Suprapubic skin (tissue), 4 donors: ENCODE measurements at regions not wholly inside any gene's neighbourhood (a gene's known extent, or its start where the extent isn't known, plus 50 kb on each side); places are given as distances from the start of the nearest gene placed in this dataset.
"Not testable (repeated sequence)": the region's sequence is repeated elsewhere in the genome, so short reads cannot be mapped to it uniquely, and the experiment has no call there.

Source experiments
- DNase-seq, 2 donors: peaks; one replicate each; pipeline ENCODE4 v3.0.0-alpha.2; 2019; ENCODE audit warnings: low spot score in 2 of 2
- H3K27ac ChIP-seq: fragments of 200-600 bp; sonication (generic); one replicate; pipeline ENCODE4 v1.5.1; 2019
- H3K27me3 ChIP-seq: fragments of 200-600 bp; sonication (generic); one replicate; pipeline ENCODE4 v1.5.1; 2019
- H3K36me3 ChIP-seq: fragments of 200-600 bp; sonication (generic); one replicate; pipeline ENCODE4 v1.5.1; 2019
- H3K4me1 ChIP-seq: fragments of 200-600 bp; sonication (generic); one replicate; pipeline ENCODE4 v1.5.1; 2019
- H3K4me3 ChIP-seq: fragments of 200-600 bp; sonication (generic); one replicate; pipeline ENCODE4 v1.5.1; 2019; ENCODE audit warnings: mild to moderate bottlenecking
- H3K9me3 ChIP-seq: fragments of 200-600 bp; sonication (generic); one replicate; pipeline ENCODE4 v1.5.1; 2019
- EP300 ChIP-seq: sonication (generic); formaldehyde crosslinking; IDR thresholded peaks from one replicate; pipeline ENCODE4 v1.6.1; 2017; ENCODE audit warnings: antibody characterized with exemption
- POLR2A ChIP-seq, 2 donors: fragments of 450-650 bp; IDR thresholded peaks; one replicate each; pipeline ENCODE4 v1.6.1; 2017; ENCODE audit warnings: antibody characterized with exemption in 2 of 2, mild to moderate bottlenecking in 2 of 2, moderate library complexity in 2 of 2
- POLR2AphosphoS5 ChIP-seq, 3 donors: sonication (generic); formaldehyde crosslinking; IDR thresholded peaks; one replicate each; pipeline ENCODE4 v1.6.1; 2017; ENCODE audit warnings: antibody characterized with exemption in 3 of 3
- WGBS: methylation state at CpG from one replicate; pipeline ENCODE4 v1.1.5; 2018; 5-methylcytosine and 5-hydroxymethylcytosine counted together
- TF ChIP-seq, protein P1 (sequence below), 2 donors: fragments of 200-600 bp in 1 of 2; fragments of 450-650 bp in 1 of 2; sonication (generic) in 1 of 2; IDR thresholded peaks; one replicate each; pipeline ENCODE4 v1.5.1; 2016 to 2019; ENCODE audit warnings: antibody characterized with exemption in 2 of 2, mild to moderate bottlenecking in 1 of 2, moderate library complexity in 1 of 2

DNA sequence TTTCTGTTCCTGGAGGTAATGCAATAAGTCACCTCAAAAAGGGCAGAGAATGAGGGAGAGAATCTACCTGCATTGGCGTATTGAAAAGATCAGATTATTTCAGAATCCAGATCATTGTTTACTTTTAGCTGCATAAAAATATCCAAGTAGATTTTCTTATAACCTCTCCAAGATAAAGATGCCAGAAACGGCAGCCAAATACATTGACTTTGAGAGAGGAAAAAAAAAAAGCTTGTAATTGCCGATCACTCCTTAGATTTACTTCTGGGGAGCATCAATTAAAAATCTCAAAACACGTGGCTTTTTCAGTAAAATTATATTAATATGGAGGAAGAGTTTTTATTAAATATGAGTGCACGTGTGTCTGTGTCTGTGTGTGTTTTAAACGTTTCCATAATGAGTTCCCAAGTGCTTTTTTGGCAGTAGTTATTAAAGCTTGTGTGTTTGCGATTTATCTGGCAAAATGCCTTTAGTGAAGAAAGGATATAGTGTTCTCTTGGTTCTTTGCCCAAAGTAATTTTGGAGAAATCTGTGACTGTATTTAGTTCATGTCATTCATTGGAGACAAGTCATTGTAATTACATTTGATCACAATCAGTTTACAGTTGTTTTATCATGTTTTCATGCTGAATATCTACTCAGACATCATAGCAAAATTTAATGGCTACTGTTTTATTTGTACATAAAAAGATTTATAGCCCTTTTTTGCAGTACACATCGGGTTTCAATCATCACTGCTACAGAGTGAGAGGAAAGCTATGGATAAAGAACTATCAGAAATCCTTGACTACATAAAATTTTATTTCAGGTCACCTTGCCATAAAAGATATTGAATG, 176.1 kb downstream of the TM9SF2 start:
- no peaks in the 10 kb centered on the region for H3K27me3 ChIP-seq
- no peak for DNase-seq
- no peaks in the 10 kb centered on the region for H3K36me3 ChIP-seq
- H3K27ac ChIP-seq = no peak overlapping the region
- WGBS = 20% methylated on average over 8 of the region's 8 CpGs
- no peaks in the 10 kb centered on the region for H3K9me3 ChIP-seq
- no peak overlapping the region for H3K4me3 ChIP-seq
- TF ChIP-seq, protein P1, sequence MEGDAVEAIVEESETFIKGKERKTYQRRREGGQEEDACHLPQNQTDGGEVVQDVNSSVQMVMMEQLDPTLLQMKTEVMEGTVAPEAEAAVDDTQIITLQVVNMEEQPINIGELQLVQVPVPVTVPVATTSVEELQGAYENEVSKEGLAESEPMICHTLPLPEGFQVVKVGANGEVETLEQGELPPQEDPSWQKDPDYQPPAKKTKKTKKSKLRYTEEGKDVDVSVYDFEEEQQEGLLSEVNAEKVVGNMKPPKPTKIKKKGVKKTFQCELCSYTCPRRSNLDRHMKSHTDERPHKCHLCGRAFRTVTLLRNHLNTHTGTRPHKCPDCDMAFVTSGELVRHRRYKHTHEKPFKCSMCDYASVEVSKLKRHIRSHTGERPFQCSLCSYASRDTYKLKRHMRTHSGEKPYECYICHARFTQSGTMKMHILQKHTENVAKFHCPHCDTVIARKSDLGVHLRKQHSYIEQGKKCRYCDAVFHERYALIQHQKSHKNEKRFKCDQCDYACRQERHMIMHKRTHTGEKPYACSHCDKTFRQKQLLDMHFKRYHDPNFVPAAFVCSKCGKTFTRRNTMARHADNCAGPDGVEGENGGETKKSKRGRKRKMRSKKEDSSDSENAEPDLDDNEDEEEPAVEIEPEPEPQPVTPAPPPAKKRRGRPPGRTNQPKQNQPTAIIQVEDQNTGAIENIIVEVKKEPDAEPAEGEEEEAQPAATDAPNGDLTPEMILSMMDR (IDR thresholded peaks at IDR 0.05) = no peak
- TF ChIP-seq EP300 (no peak), POLR2AphosphoS5 (IDR thresholded peaks at IDR 0.05) (no peak), POLR2A (IDR thresholded peaks at IDR 0.05) (no peak)
- peaks cover 8% of the 10 kb centered on the region for H3K4me1 ChIP-seq

DNA sequence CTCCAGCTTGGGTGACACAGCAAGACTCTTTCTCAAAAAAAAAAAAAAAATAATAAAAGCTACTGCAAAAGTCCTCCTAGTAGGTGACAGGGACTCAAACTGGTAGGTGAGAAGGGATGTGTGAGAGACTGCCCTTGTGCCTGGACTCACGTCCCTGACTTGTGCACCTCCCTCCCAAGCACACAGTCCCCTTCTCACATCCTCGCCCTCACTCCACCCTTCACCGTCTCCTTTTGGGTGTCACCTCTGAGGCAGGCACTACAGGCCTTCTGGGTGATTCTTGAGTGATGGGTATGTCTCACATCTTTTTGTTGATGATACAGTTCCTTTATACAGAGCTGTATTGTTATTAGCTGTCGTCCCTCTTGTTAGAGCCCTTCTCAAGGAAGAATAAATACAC, 170.5 kb downstream of the TM9SF2 start:
- Histone ChIP-seq H3K9me3 (no peaks in the 10 kb centered on the region), H3K36me3 (no peaks in the 10 kb centered on the region), H3K4me1 (no peaks in the 10 kb centered on the region), H3K4me3 (no peak overlapping the region), H3K27me3 (no peaks in the 10 kb centered on the region), H3K27ac (no peak overlapping the region)
- TF ChIP-seq POLR2AphosphoS5 (IDR thresholded peaks at IDR 0.05) = no peak
- no peak for TF ChIP-seq EP300
- TF ChIP-seq, protein P1 (IDR thresholded peaks at IDR 0.05) = no peak
- TF ChIP-seq POLR2A (IDR thresholded peaks at IDR 0.05) = no peak
- no peak for DNase-seq
- 96% methylated on average over 4 of the region's 4 CpGs for WGBS

DNA sequence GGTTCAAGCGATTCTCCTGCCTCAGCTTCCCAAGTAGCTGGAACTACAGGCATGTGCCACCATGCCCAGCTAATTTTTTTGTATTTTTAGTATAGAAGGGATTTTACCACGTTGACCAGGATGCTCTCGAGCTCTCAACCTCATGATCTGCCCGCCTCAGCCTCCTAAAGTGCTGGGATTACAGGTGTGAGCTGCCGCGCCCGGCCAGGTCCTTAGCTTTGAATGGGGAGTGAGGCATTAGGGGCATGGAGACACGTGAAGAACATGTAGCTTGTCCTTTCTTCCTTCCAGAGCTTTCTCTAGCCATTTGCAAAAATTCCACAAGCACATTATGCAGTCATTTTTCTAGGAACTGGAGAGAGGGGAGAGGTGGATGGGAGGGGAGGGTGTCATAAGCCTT, 167.8 kb downstream of the TM9SF2 start:
- H3K9me3 ChIP-seq, H3K27me3 ChIP-seq, DNase-seq, H3K36me3 ChIP-seq, H3K4me3 ChIP-seq, H3K27ac ChIP-seq, H3K4me1 ChIP-seq: not testable (repeated sequence)
- 90% methylated on average over 8 of the region's 8 CpGs for WGBS

DNA sequence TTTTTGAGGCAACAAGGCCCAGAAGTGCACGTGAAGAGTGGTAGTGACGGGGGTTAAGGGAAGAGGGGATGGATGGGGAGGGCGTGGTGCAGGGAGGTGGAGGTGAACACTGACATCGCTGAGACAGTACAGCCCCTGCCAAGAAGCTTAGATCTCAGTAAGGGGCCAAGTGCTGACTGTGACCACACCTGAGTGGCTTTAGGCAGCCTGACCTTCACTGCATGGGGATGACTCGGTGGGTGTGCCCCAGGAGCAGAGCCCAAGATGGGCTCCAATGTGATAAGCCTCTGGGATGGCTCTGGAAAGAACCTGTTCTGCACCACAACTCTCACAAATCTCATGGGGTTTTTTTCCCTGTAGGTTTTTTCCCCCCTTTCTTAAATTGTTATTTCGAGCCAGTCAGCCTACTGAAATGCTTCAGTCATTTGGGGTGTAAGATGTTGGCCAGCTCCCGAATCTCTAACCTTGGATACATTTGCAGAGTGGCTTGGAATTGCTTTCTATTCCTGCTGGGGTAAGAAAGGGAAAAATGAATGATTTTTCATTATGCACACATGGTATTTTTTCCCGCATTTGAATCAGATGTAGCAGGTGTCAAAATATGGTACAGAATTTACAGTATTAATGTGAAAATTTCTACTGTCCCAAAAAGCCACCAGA, 165.0 kb downstream of the TM9SF2 start:
- Histone ChIP-seq H3K4me1 (no peaks in the 10 kb centered on the region), H3K4me3 (no peak overlapping the region), H3K36me3 (no peaks in the 10 kb centered on the region), H3K27me3 (no peaks in the 10 kb centered on the region), H3K9me3 (no peaks in the 10 kb centered on the region), H3K27ac (no peak overlapping the region)
- DNase-seq = no peak
- WGBS = 87% methylated on average over 8 of the region's 8 CpGs
- TF ChIP-seq POLR2AphosphoS5 (IDR thresholded peaks at IDR 0.05) (no peak), EP300 (no peak), POLR2A (IDR thresholded peaks at IDR 0.05) (no peak)
- TF ChIP-seq, protein P1 (IDR thresholded peaks at IDR 0.05) = no peak

DNA sequence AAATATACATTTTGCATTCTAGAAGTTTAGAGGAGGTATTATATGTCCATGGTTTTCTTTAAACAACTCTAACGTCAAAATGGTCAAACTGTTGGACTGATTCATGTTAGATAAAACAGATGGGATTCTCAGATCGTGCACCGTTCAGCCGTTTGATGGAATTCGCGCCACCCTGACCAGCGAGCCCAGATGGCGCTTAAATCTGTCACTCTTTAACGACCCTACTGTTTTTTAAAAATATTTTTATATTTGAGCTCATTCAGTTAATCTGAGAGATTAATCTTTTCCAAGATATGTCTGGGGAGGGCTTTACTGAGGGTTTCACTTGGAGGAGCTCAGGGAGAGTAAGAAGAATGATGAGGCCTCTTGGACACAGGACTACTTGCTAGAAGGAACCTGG, 164.4 kb downstream of the TM9SF2 start:
- Histone ChIP-seq H3K4me3 (no peak overlapping the region), H3K27ac (no peak overlapping the region), H3K9me3 (no peaks in the 10 kb centered on the region), H3K36me3 (no peaks in the 10 kb centered on the region), H3K27me3 (no peaks in the 10 kb centered on the region), H3K4me1 (no peaks in the 10 kb centered on the region)
- TF ChIP-seq EP300 = no peak
- TF ChIP-seq POLR2A (IDR thresholded peaks at IDR 0.05) = no peak
- TF ChIP-seq POLR2AphosphoS5 (IDR thresholded peaks at IDR 0.05) = no peak
- WGBS = 92% methylated on average over 9 of the region's 9 CpGs
- DNase-seq = no peak

DNA sequence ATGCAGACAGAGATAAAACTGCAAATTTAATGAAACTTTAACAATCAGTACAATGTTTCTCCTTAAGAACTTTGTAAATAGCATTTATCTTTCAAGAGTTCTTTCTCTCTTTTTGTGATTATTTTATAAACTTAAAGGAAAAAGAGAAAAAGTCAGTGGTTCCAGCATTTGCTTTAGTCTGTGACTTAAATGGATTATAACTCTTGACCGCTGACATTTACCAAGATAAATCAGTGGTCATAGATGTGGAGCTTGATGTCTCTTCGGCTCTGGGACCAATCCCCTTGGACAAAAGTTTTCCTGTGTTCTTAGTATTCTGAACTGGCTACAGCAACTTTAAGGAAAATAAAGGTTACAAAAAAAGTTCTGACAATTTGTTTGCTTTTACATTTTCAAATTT, 162.6 kb downstream of the TM9SF2 start:
- no peak for DNase-seq
- H3K36me3 ChIP-seq = no peaks in the 10 kb centered on the region
- peaks cover 4% of the 10 kb centered on the region for H3K4me1 ChIP-seq
- 95% methylated on average over 2 of the region's 2 CpGs for WGBS
- no peaks in the 10 kb centered on the region for H3K27me3 ChIP-seq
- no peak overlapping the region for H3K27ac ChIP-seq
- TF ChIP-seq POLR2A (IDR thresholded peaks at IDR 0.05) (no peak), EP300 (no peak), POLR2AphosphoS5 (IDR thresholded peaks at IDR 0.05) (no peak)
- TF ChIP-seq, protein P1 (IDR thresholded peaks at IDR 0.05) = no peak
- no peak overlapping the region for H3K4me3 ChIP-seq
- H3K9me3 ChIP-seq = no peaks in the 10 kb centered on the region
